ENCODE measurements at regions not wholly inside any gene's neighbourhood (a gene's known extent, or its start where the extent isn't known, plus 50 kb on each side); places are given as distances from the start of the nearest gene placed in this dataset.

DNA sequence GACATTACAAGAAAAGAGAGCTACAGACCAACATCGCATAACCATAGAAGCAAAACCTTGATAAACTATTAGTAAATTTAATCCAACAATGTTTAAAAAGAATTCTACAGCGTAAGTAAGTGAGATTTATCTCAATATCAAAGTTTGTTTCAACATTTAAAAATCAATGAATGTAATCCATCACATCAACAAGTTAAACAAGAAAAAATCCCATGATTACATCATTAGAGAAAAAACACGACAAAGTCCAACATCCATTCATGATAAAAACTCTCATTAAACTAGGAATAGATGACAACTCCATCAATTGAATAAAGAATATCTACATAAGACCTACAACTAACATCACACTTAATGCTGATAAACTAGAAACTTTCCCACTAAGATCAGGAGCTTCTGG is 239.0 kb upstream of the GGTLC1 start:
- TF ChIP-seq, protein P1, sequence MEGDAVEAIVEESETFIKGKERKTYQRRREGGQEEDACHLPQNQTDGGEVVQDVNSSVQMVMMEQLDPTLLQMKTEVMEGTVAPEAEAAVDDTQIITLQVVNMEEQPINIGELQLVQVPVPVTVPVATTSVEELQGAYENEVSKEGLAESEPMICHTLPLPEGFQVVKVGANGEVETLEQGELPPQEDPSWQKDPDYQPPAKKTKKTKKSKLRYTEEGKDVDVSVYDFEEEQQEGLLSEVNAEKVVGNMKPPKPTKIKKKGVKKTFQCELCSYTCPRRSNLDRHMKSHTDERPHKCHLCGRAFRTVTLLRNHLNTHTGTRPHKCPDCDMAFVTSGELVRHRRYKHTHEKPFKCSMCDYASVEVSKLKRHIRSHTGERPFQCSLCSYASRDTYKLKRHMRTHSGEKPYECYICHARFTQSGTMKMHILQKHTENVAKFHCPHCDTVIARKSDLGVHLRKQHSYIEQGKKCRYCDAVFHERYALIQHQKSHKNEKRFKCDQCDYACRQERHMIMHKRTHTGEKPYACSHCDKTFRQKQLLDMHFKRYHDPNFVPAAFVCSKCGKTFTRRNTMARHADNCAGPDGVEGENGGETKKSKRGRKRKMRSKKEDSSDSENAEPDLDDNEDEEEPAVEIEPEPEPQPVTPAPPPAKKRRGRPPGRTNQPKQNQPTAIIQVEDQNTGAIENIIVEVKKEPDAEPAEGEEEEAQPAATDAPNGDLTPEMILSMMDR (conservative IDR thresholded peaks at IDR 0.05; ENCODE audit: low read depth, low read length): no peak
- TF ChIP-seq EZH2 (IDR thresholded peaks at IDR 0.05; ENCODE audit: borderline replicate concordance, low read depth, low read length, poor library complexity, severe bottlenecking): no peak

Data from A673 (cell line).